ENCODE measurements at regions not wholly inside any gene's neighbourhood (a gene's known extent, or its start where the extent isn't known, plus 50 kb on each side); places are given as distances from the start of the nearest gene placed in this dataset.

- no peak overlapping the region for H3K27ac ChIP-seq (ENCODE audit: low read depth, low read length)
- H3K27me3 ChIP-seq (ENCODE audit: control insufficient read depth in 5 of 5, insufficient read depth in 4 of 5, low read length in 5 of 5) = no peaks in the 10 kb centered on the region
- no peaks in the 10 kb centered on the region for H3K36me3 ChIP-seq (ENCODE audit: control insufficient read depth in 5 of 5, insufficient read depth in 5 of 5, low read length in 5 of 5)
Measured at GRCh38 chr10:108523016-108523800, 1358.7 kb upstream of the SORCS1 start.

GRCh38 chr10:108521827-108522492 lies 1357.5 kb upstream of the SORCS1 start:
- H3K36me3 ChIP-seq (ENCODE audit: control insufficient read depth in 5 of 5, insufficient read depth in 5 of 5, low read length in 5 of 5) = no peaks in the 10 kb centered on the region
- H3K27ac ChIP-seq (ENCODE audit: low read depth, low read length) = no peak overlapping the region
- no peaks in the 10 kb centered on the region for H3K4me1 ChIP-seq (ENCODE audit: control insufficient read depth in 5 of 5, insufficient read depth in 5 of 5, low read length in 5 of 5)
- H3K9me3 ChIP-seq (ENCODE audit: control insufficient read depth in 5 of 5, low read length in 5 of 5) = no peaks in the 10 kb centered on the region
- H3K9ac ChIP-seq (ENCODE audit: low read length in 5 of 5) = no peak overlapping the region
- no peak overlapping the region for H3K4me3 ChIP-seq (ENCODE audit: low read depth in 1 of 5, low read length in 5 of 5)
- H3K27me3 ChIP-seq (ENCODE audit: control insufficient read depth in 5 of 5, insufficient read depth in 4 of 5, low read length in 5 of 5) = no peaks in the 10 kb centered on the region

More at GRCh38 chr10:108523016-108523800, 1358.7 kb upstream of the SORCS1 start:
- no peaks in the 10 kb centered on the region for H3K9me3 ChIP-seq (ENCODE audit: control insufficient read depth in 5 of 5, low read length in 5 of 5)
- no peak overlapping the region for H3K4me3 ChIP-seq (ENCODE audit: low read depth in 1 of 5, low read length in 5 of 5)
- H3K4me1 ChIP-seq (ENCODE audit: control insufficient read depth in 5 of 5, insufficient read depth in 5 of 5, low read length in 5 of 5) = no peaks in the 10 kb centered on the region
- no peak overlapping the region for H3K9ac ChIP-seq (ENCODE audit: low read length in 5 of 5)

GRCh38 chr10:108515821-108516220 lies 1351.3 kb upstream of the SORCS1 start:
- Histone ChIP-seq H3K9ac (ENCODE audit: low read length in 5 of 5) (no peak overlapping the region), H3K27me3 (ENCODE audit: control insufficient read depth in 5 of 5, insufficient read depth in 4 of 5, low read length in 5 of 5) (no peaks in the 10 kb centered on the region), H3K4me3 (ENCODE audit: low read depth in 1 of 5, low read length in 5 of 5) (no peak overlapping the region), H3K36me3 (ENCODE audit: control insufficient read depth in 5 of 5, insufficient read depth in 5 of 5, low read length in 5 of 5) (no peaks in the 10 kb centered on the region), H3K9me3 (ENCODE audit: control insufficient read depth in 5 of 5, low read length in 5 of 5) (no peaks in the 10 kb centered on the region), H3K27ac (ENCODE audit: low read depth, low read length) (no peak overlapping the region), H3K4me1 (ENCODE audit: control insufficient read depth in 5 of 5, insufficient read depth in 5 of 5, low read length in 5 of 5) (no peaks in the 10 kb centered on the region)

GRCh38 chr10:108500396-108500795 lies 1335.9 kb upstream of the SORCS1 start:
- Histone ChIP-seq H3K27me3 (ENCODE audit: control insufficient read depth in 5 of 5, insufficient read depth in 4 of 5, low read length in 5 of 5) (no peaks in the 10 kb centered on the region), H3K9ac (ENCODE audit: low read length in 5 of 5) (no peak overlapping the region), H3K4me1 (ENCODE audit: control insufficient read depth in 5 of 5, insufficient read depth in 5 of 5, low read length in 5 of 5) (no peaks in the 10 kb centered on the region), H3K27ac (ENCODE audit: low read depth, low read length) (no peak overlapping the region), H3K4me3 (ENCODE audit: low read depth in 1 of 5, low read length in 5 of 5) (no peak overlapping the region), H3K9me3 (ENCODE audit: control insufficient read depth in 5 of 5, low read length in 5 of 5) (peaks cover 0 to 8% (median 3%) of the 10 kb centered on the region in 5 donors), H3K36me3 (ENCODE audit: control insufficient read depth in 5 of 5, insufficient read depth in 5 of 5, low read length in 5 of 5) (no peaks in the 10 kb centered on the region)

GRCh38 chr10:108496106-108496505 lies 1331.6 kb upstream of the SORCS1 start:
- Histone ChIP-seq H3K9ac (ENCODE audit: low read length in 5 of 5) (no peak overlapping the region), H3K27ac (ENCODE audit: low read depth, low read length) (no peak overlapping the region), H3K9me3 (ENCODE audit: control insufficient read depth in 5 of 5, low read length in 5 of 5) (no peaks in the 10 kb centered on the region), H3K4me3 (ENCODE audit: low read depth in 1 of 5, low read length in 5 of 5) (no peak overlapping the region), H3K4me1 (ENCODE audit: control insufficient read depth in 5 of 5, insufficient read depth in 5 of 5, low read length in 5 of 5) (no peaks in the 10 kb centered on the region), H3K36me3 (ENCODE audit: control insufficient read depth in 5 of 5, insufficient read depth in 5 of 5, low read length in 5 of 5) (no peaks in the 10 kb centered on the region), H3K27me3 (ENCODE audit: control insufficient read depth in 5 of 5, insufficient read depth in 4 of 5, low read length in 5 of 5) (no peaks in the 10 kb centered on the region)

GRCh38 chr10:108490944-108491343 lies 1326.4 kb upstream of the SORCS1 start:
- H3K4me3 ChIP-seq (ENCODE audit: low read depth in 1 of 5, low read length in 5 of 5) = no peak overlapping the region
- H3K9me3 ChIP-seq (ENCODE audit: control insufficient read depth in 5 of 5, low read length in 5 of 5) = no peaks in the 10 kb centered on the region
- no peak overlapping the region for H3K27ac ChIP-seq (ENCODE audit: low read depth, low read length)
- H3K9ac ChIP-seq (ENCODE audit: low read length in 5 of 5) = no peak overlapping the region
- no peaks in the 10 kb centered on the region for H3K4me1 ChIP-seq (ENCODE audit: control insufficient read depth in 5 of 5, insufficient read depth in 5 of 5, low read length in 5 of 5)
- no peaks in the 10 kb centered on the region for H3K36me3 ChIP-seq (ENCODE audit: control insufficient read depth in 5 of 5, insufficient read depth in 5 of 5, low read length in 5 of 5)
- no peaks in the 10 kb centered on the region for H3K27me3 ChIP-seq (ENCODE audit: control insufficient read depth in 5 of 5, insufficient read depth in 4 of 5, low read length in 5 of 5)

GRCh38 chr10:108471420-108471819 lies 1306.9 kb upstream of the SORCS1 start:
- Histone ChIP-seq H3K27me3 (ENCODE audit: control insufficient read depth in 5 of 5, insufficient read depth in 4 of 5, low read length in 5 of 5) (no peaks in the 10 kb centered on the region), H3K27ac (ENCODE audit: low read depth, low read length) (no peak overlapping the region), H3K36me3 (ENCODE audit: control insufficient read depth in 5 of 5, insufficient read depth in 5 of 5, low read length in 5 of 5) (no peaks in the 10 kb centered on the region), H3K9ac (ENCODE audit: low read length in 5 of 5) (no peak overlapping the region), H3K9me3 (ENCODE audit: control insufficient read depth in 5 of 5, low read length in 5 of 5) (no peaks in the 10 kb centered on the region), H3K4me1 (ENCODE audit: control insufficient read depth in 5 of 5, insufficient read depth in 5 of 5, low read length in 5 of 5) (peaks cover 0 to 4% (median 3%) of the 10 kb centered on the region in 5 donors), H3K4me3 (ENCODE audit: low read depth in 1 of 5, low read length in 5 of 5) (no peak overlapping the region)

GRCh38 chr10:108469940-108470339 lies 1305.4 kb upstream of the SORCS1 start:
- Histone ChIP-seq H3K4me3 (ENCODE audit: low read depth in 1 of 5, low read length in 5 of 5) (no peak overlapping the region), H3K4me1 (ENCODE audit: control insufficient read depth in 5 of 5, insufficient read depth in 5 of 5, low read length in 5 of 5) (peaks cover 0 to 11% (median 9%) of the 10 kb centered on the region in 5 donors), H3K27me3 (ENCODE audit: control insufficient read depth in 5 of 5, insufficient read depth in 4 of 5, low read length in 5 of 5) (no peaks in the 10 kb centered on the region), H3K27ac (ENCODE audit: low read depth, low read length) (no peak overlapping the region), H3K9ac (ENCODE audit: low read length in 5 of 5) (no peak overlapping the region), H3K36me3 (ENCODE audit: control insufficient read depth in 5 of 5, insufficient read depth in 5 of 5, low read length in 5 of 5) (no peaks in the 10 kb centered on the region), H3K9me3 (ENCODE audit: control insufficient read depth in 5 of 5, low read length in 5 of 5) (no peaks in the 10 kb centered on the region)

- Histone ChIP-seq H3K27me3 (ENCODE audit: control insufficient read depth in 5 of 5, insufficient read depth in 4 of 5, low read length in 5 of 5) (no peaks in the 10 kb centered on the region), H3K4me3 (ENCODE audit: low read depth in 1 of 5, low read length in 5 of 5) (peak overlapping the region; percentile 56 to 65 (median 57)), H3K4me1 (ENCODE audit: control insufficient read depth in 5 of 5, insufficient read depth in 5 of 5, low read length in 5 of 5) (peaks cover 0 to 11% (median 9%) of the 10 kb centered on the region in 5 donors), H3K9me3 (ENCODE audit: control insufficient read depth in 5 of 5, low read length in 5 of 5) (no peaks in the 10 kb centered on the region), H3K9ac (ENCODE audit: low read length in 5 of 5) (peak overlapping the region in 1 of 5 donors; percentile 63), H3K27ac (ENCODE audit: low read depth, low read length) (no peak overlapping the region), H3K36me3 (ENCODE audit: control insufficient read depth in 5 of 5, insufficient read depth in 5 of 5, low read length in 5 of 5) (no peaks in the 10 kb centered on the region)
Measured at GRCh38 chr10:108465871-108466641, 1301.5 kb upstream of the SORCS1 start.

- no peak overlapping the region for H3K27ac ChIP-seq (ENCODE audit: low read depth, low read length)
- H3K4me1 ChIP-seq (ENCODE audit: control insufficient read depth in 5 of 5, insufficient read depth in 5 of 5, low read length in 5 of 5) = peaks cover 0 to 11% (median 9%) of the 10 kb centered on the region in 5 donors
- H3K4me3 ChIP-seq (ENCODE audit: low read depth in 1 of 5, low read length in 5 of 5) = no peak overlapping the region
- H3K27me3 ChIP-seq (ENCODE audit: control insufficient read depth in 5 of 5, insufficient read depth in 4 of 5, low read length in 5 of 5) = no peaks in the 10 kb centered on the region
- H3K36me3 ChIP-seq (ENCODE audit: control insufficient read depth in 5 of 5, insufficient read depth in 5 of 5, low read length in 5 of 5) = no peaks in the 10 kb centered on the region
- no peak overlapping the region for H3K9ac ChIP-seq (ENCODE audit: low read length in 5 of 5)
- H3K9me3 ChIP-seq (ENCODE audit: control insufficient read depth in 5 of 5, low read length in 5 of 5) = no peaks in the 10 kb centered on the region
Measured at GRCh38 chr10:108462005-108462404, 1297.5 kb upstream of the SORCS1 start.
